Islet of Langerhans (tissue), 1 donor: ENCODE measurements at regions not wholly inside any gene's neighbourhood (a gene's known extent, or its start where the extent isn't known, plus 50 kb on each side); places are given as distances from the start of the nearest gene placed in this dataset.

ENCODE experiments used
- FAIRE-seq: peaks from one replicate; lab custom pipeline; 2011; peaks lifted over from hg19 to GRCh38; lab: Jason Lieb, UNC

GRCh38 chr5:29414681-29415080 is 1778.8 kb upstream of the CDH6 start:
- FAIRE-seq: no peak

GRCh38 chr5:29412979-29413378 is 1780.5 kb upstream of the CDH6 start:
- no peak for FAIRE-seq

GRCh38 chr5:29402270-29402669 is 1791.2 kb upstream of the CDH6 start:
- no peak for FAIRE-seq

- no peak for FAIRE-seq
These were observed 1803.5 kb upstream of the CDH6 start for GRCh38 chr5:29389993-29390392.

GRCh38 chr5:29387384-29387783 is 1806.1 kb upstream of the CDH6 start:
- no peak for FAIRE-seq

GRCh38 chr5:29382780-29383179 is 1810.7 kb upstream of the CDH6 start:
- no peak for FAIRE-seq

- no peak for FAIRE-seq
These were observed 1813.5 kb upstream of the CDH6 start for GRCh38 chr5:29380029-29380428.

GRCh38 chr5:29379619-29380018 is 1813.9 kb upstream of the CDH6 start:
- FAIRE-seq: no peak

- no peak for FAIRE-seq
These were observed 1815.4 kb upstream of the CDH6 start for GRCh38 chr5:29378104-29378503.

- FAIRE-seq: no peak
These were observed 1823.2 kb upstream of the CDH6 start for GRCh38 chr5:29370248-29370647.

GRCh38 chr5:29367176-29367833 is 1826.2 kb upstream of the CDH6 start:
- no peak for FAIRE-seq

GRCh38 chr5:29351170-29351569 is 1842.3 kb upstream of the CDH6 start:
- no peak for FAIRE-seq

GRCh38 chr5:29337030-29337429 is 1856.5 kb upstream of the CDH6 start:
- FAIRE-seq: no peak

- FAIRE-seq: no peak
These were observed 1871.9 kb upstream of the CDH6 start for GRCh38 chr5:29321591-29321990.

GRCh38 chr5:29309359-29309758 is 1884.1 kb upstream of the CDH6 start:
- no peak for FAIRE-seq

GRCh38 chr5:29307478-29307877 is 1886.0 kb upstream of the CDH6 start:
- no peak for FAIRE-seq

GRCh38 chr5:29304545-29304944 is 1888.9 kb upstream of the CDH6 start:
- FAIRE-seq: no peak

GRCh38 chr5:29296548-29296947 is 1896.9 kb upstream of the CDH6 start:
- no peak for FAIRE-seq

GRCh38 chr5:29277642-29278041 is 1915.8 kb upstream of the CDH6 start:
- no peak for FAIRE-seq

- no peak for FAIRE-seq
These were observed 1917.1 kb upstream of the CDH6 start for GRCh38 chr5:29276371-29276770.

GRCh38 chr5:29263915-29264351 is 1929.6 kb upstream of the CDH6 start:
- no peak for FAIRE-seq

GRCh38 chr5:29262339-29263123 is 1931.0 kb upstream of the CDH6 start:
- no peak for FAIRE-seq

GRCh38 chr5:29261213-29261612 is 1932.3 kb upstream of the CDH6 start:
- no peak for FAIRE-seq

- FAIRE-seq: no peak
These were observed 1941.1 kb upstream of the CDH6 start for GRCh38 chr5:29252390-29252789.
